ENCODE measurements at regions not wholly inside any gene's neighbourhood (a gene's known extent, or its start where the extent isn't known, plus 50 kb on each side); places are given as distances from the start of the nearest gene placed in this dataset.

GRCh38 chr10:120755771-120756170 is 95.4 kb upstream of the WDR11 start:
- TF ChIP-seq CTCF (IDR thresholded peaks at IDR 0.05) = no peak
- no peak for TF ChIP-seq POLR2A (IDR thresholded peaks at IDR 0.05)

Measured in esophagus squamous epithelium (tissue), 4 donors.